GM12878 (cell line): ENCODE measurements at regions not wholly inside any gene's neighbourhood (a gene's known extent, or its start where the extent isn't known, plus 50 kb on each side); places are given as distances from the start of the nearest gene placed in this dataset.

Experiments
- ATAC-seq: fragments of 200-7000 bp; cut with Tn5 transposase; 3 replicates; pipeline ENCODE4 v1.9.1; 2020; ENCODE audit warnings: mild to moderate bottlenecking, moderate library complexity
- BruUV-seq: library from RNA; stranded (reverse); fragments of 400-500 nt; replicated peaks from 2 replicates; lab custom pipeline; 2021; lab: Mats Ljungman, UMichigan
- CTCF ChIA-PET: fragments of 300-600 bp; sonication (Branson Sonifier 250); formaldehyde crosslinking; extraction: SDS; loops from one replicate; lab custom pipeline; 2021; ENCODE audit warnings: inconsistent platforms; lab: Yijun Ruan, JAX
- POLR2A ChIA-PET: fragments of 350-600 bp; formaldehyde crosslinking; extraction: SDS; loops from one replicate; lab custom pipeline; 2021; ENCODE audit warnings: inconsistent platforms; lab: Charles Lee
- RAD21 ChIA-PET: fragments of 300-600 bp; sonication (Branson Sonifier 250); formaldehyde crosslinking; loops from one replicate; lab custom pipeline; 2023; ENCODE audit warnings: antibody characterized with exemption; ENCODE audit not compliant: unreplicated experiment; lab: Charles Lee
- SMC1A ChIA-PET: fragments of 300-600 bp; sonication (Branson Sonifier 250); formaldehyde crosslinking; loops from one replicate; lab custom pipeline; 2023; ENCODE audit not compliant: unreplicated experiment, uncharacterized antibody; lab: Charles Lee
- DNase-seq: peaks from one replicate; pipeline ENCODE4 v3.0.0-alpha.2; 2011; ENCODE audit warnings: low read depth, low spot score
- FAIRE-seq: peaks from 3 replicates; lab custom pipeline; 2011; peaks lifted over from hg19 to GRCh38; lab: Jason Lieb, UNC
- H2AFZ ChIP-seq: 2 replicates; pipeline ENCODE4 v1.6.0; 2011; ENCODE audit warnings: low read depth, low read length, control low read depth; ENCODE audit not compliant: control insufficient read depth
- H3K27ac ChIP-seq: 2 replicates; pipeline ENCODE4 v1.5.1; 2011; ENCODE audit warnings: control low read depth; ENCODE audit not compliant: control insufficient read depth, insufficient read depth
- H3K27me3 ChIP-seq, 2 experiments: replicated peaks in 1 of 2; 2 replicates each; pipeline versions ENCODE4 v1.6.0 to v1.6.1; 2011; ENCODE audit warnings: low read length in 1 of 2; ENCODE audit not compliant: control insufficient read depth in 2 of 2, insufficient read depth in 2 of 2
- H3K36me3 ChIP-seq, 2 experiments: 2 replicates each; pipeline ENCODE4 v1.5.1; 2011; ENCODE audit warnings: low read length in 1 of 2; ENCODE audit not compliant: control insufficient read depth in 2 of 2, insufficient read depth in 2 of 2
- H3K4me1 ChIP-seq: 2 replicates; pipeline ENCODE4 v1.6.1; 2011; ENCODE audit warnings: mild to moderate bottlenecking, low read length, moderate library complexity, mixed read lengths; ENCODE audit not compliant: control insufficient read depth, insufficient read depth
- H3K4me2 ChIP-seq: 2 replicates; pipeline ENCODE4 v1.6.0; 2011; ENCODE audit warnings: control low read depth; ENCODE audit not compliant: control insufficient read depth, insufficient read depth
- H3K4me3 ChIP-seq: fragments of 200-600 bp; sonication (generic); 2 replicates; pipeline ENCODE4 v1.5.1; 2016
- H3K79me2 ChIP-seq: 2 replicates; pipeline ENCODE4 v1.6.0; 2011; ENCODE audit warnings: low read length; ENCODE audit not compliant: control insufficient read depth, insufficient read depth
- H3K9ac ChIP-seq: 2 replicates; pipeline ENCODE4 v1.8.0; 2011; ENCODE audit warnings: low read length, control low read depth, mixed read lengths; ENCODE audit not compliant: control insufficient read depth, insufficient read depth
- H3K9me3 ChIP-seq: replicated peaks from 3 replicates; pipeline ENCODE4 v1.5.1; 2011; ENCODE audit warnings: mild to moderate bottlenecking, low read length; ENCODE audit not compliant: control insufficient read depth, insufficient read depth
- H4K20me1 ChIP-seq: 2 replicates; pipeline ENCODE4 v1.6.0; 2011; ENCODE audit not compliant: control insufficient read depth, insufficient read depth
- BACH1 ChIP-seq: fragments of 450-650 bp; IDR thresholded peaks from 2 replicates; pipeline ENCODE4 v1.6.1; 2017; ENCODE audit warnings: mild to moderate bottlenecking, borderline replicate concordance
- CEBPB ChIP-seq, 2 experiments: fragments of 150-350 bp in 1 of 2; IDR thresholded peaks; 2 replicates each; pipeline ENCODE4 v1.6.1; 2012 to 2014; ENCODE audit warnings: low read depth in 2 of 2, low read length in 2 of 2, borderline replicate concordance in 1 of 2, inconsistent platforms in 1 of 2
- CEBPZ ChIP-seq: fragments of 150-350 bp; IDR thresholded peaks from 2 replicates; pipeline ENCODE4 v1.6.1; 2016; ENCODE audit warnings: low read depth, low read length
- CREM ChIP-seq: IDR thresholded peaks from 2 replicates; pipeline ENCODE4 v1.6.1; 2014; ENCODE audit warnings: antibody characterized with exemption, low read depth
- IKZF2 ChIP-seq, 2 experiments: fragments of 450-650 bp; IDR thresholded peaks; 2 replicates each; pipeline ENCODE4 v1.6.1; 2017; ENCODE audit warnings: mild to moderate bottlenecking in 2 of 2, moderate library complexity in 2 of 2
- MEF2A ChIP-seq: IDR thresholded peaks from 2 replicates; pipeline ENCODE4 v1.6.1; 2011; ENCODE audit warnings: low read depth, mild to moderate bottlenecking, low read length, moderate library complexity; ENCODE audit not compliant: insufficient read depth
- NR2F1 ChIP-seq: fragments of 450-650 bp; conservative IDR thresholded peaks from 2 replicates; pipeline ENCODE4 v1.6.1; 2017; ENCODE audit warnings: mild to moderate bottlenecking
- RB1 ChIP-seq: fragments of 450-650 bp; formaldehyde crosslinking; IDR thresholded peaks from 2 replicates; pipeline ENCODE4 v1.6.1; 2017; ENCODE audit warnings: mild to moderate bottlenecking, borderline replicate concordance
- SIX5 ChIP-seq: IDR thresholded peaks from 2 replicates; pipeline ENCODE4 v1.6.1; 2011; ENCODE audit warnings: mild to moderate bottlenecking, low read depth, low read length, moderate library complexity; ENCODE audit not compliant: severe bottlenecking
- SREBF2 ChIP-seq: IDR thresholded peaks from 2 replicates; pipeline ENCODE4 v1.6.1; 2012; ENCODE audit warnings: mild to moderate bottlenecking, low read length
- TCF12 ChIP-seq: IDR thresholded peaks from 2 replicates; pipeline ENCODE4 v1.6.1; 2011; ENCODE audit warnings: low read depth, mild to moderate bottlenecking, low read length
- WGBS: methylation state at CpG from one replicate; pipeline ENCODE4 v1.1.6; 2016; ENCODE audit warnings: low lambda C conversion rate; ENCODE audit not compliant: insufficient replicate concordance, insufficient coverage; ENCODE audit errors: missing lambda C conversion rate; 5-methylcytosine and 5-hydroxymethylcytosine counted together
- in situ Hi-C: fragments of 300-500 bp; cut with MboI; formaldehyde crosslinking; loops from 9 replicates; pipeline ENCODE4 v1.14.3; 2018; ENCODE audit warnings: mixed read lengths
- intact Hi-C: fragments of 100-400 bp; cut with micrococcal nuclease; formaldehyde crosslinking; loops from one replicate; pipeline ENCODE4 v1.14.2; 2022; ENCODE audit not compliant: unreplicated experiment

DNA sequence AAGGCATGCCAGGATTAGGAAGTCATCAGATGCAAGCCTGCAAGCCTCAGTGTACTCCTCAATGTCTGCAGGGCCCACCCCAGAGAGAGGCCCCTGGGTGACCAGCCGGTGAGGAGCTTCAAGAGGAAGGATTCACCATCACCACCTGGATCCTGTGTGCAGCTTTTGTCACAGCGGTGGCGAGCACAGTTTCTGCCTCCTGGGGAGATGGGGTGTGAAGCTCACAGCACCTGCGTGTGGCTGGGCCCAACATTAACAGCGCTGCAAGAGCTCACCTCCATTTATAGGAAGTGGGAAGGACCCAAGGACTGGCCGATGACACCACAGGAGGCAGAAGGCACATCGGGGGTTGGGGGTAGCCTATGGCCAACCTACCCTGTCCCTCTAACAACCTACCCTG lies 235.3 kb downstream of the CTTN start:
- RAD21 ChIA-PET = no interaction called here
- no peak for FAIRE-seq
- TF ChIP-seq CEBPB (IDR thresholded peaks at IDR 0.05; ENCODE audit: borderline replicate concordance in 1 of 2, low read depth in 2 of 2, low read length in 2 of 2) (no peak), BACH1 (no peak), NR2F1 (no peak), RB1 (no peak), SIX5 (no peak), CEBPZ (no peak), SREBF2 (no peak), IKZF2 (IDR thresholded peaks at IDR 0.05) (no peak), TCF12 (no peak), CREM (no peak), MEF2A (no peak)
- Histone ChIP-seq H3K27ac (no peak overlapping the region), H3K4me1 (no peaks in the 10 kb centered on the region), H3K9me3 (no peaks in the 10 kb centered on the region), H4K20me1 (no peaks in the 10 kb centered on the region), H3K36me3 (no peaks in the 10 kb centered on the region), H3K79me2 (no peaks in the 10 kb centered on the region), H3K9ac (no peak overlapping the region), H3K4me2 (no peak overlapping the region), H3K27me3 (no peaks in the 10 kb centered on the region), H2AFZ (no peak overlapping the region), H3K4me3 (no peak overlapping the region)
- in situ Hi-C loops (loop anchor here (5.0 kb wide), 1 partner anchor 49 kb away; no protein-coding TSS in a partner anchor), intact Hi-C loops (no loop called here)
- SMC1A ChIA-PET = no interaction called here
- 32% methylated on average over 7 of the region's 7 CpGs for whole genome bisulfite sequencing
- DNase-seq = no peak
- POLR2A ChIA-PET = no interaction called here
- CTCF ChIA-PET = no interaction called here
- no TSS peak for BruUV-seq
- no peak for ATAC-seq
